GM19395 (cell line): ENCODE measurements at regions not wholly inside any gene's neighbourhood (a gene's known extent, or its start where the extent isn't known, plus 50 kb on each side); places are given as distances from the start of the nearest gene placed in this dataset.

Experiments used
- ATAC-seq: cut with Tn5 transposase; IDR thresholded peaks from one replicate; pipeline ENCODE4 v1.9.1; 2021; ENCODE audit warnings: mild to moderate bottlenecking, moderate library complexity; ENCODE audit not compliant: unreplicated experiment

DNA sequence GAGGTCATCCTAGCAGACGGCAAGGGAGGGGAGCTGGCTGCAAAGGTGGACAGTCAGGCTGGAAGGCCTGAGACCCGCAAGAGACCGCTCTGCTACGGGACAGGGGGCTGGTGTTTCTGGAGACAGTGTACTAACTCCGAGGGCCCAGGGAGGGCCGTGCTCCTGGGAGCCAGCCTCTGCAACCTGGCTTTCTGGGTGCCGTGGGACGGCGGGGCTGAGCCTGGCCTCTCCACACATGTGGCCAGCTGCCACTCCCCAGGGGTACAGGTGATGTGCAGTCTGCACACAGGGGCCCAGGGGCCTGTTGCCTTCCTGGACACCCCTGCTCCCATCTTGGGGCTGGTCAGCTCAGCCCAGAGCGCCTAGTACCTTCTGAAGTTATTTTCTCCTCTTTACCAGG is 92.2 kb downstream of the MRPL36 start:
- ATAC-seq, result no peak

DNA sequence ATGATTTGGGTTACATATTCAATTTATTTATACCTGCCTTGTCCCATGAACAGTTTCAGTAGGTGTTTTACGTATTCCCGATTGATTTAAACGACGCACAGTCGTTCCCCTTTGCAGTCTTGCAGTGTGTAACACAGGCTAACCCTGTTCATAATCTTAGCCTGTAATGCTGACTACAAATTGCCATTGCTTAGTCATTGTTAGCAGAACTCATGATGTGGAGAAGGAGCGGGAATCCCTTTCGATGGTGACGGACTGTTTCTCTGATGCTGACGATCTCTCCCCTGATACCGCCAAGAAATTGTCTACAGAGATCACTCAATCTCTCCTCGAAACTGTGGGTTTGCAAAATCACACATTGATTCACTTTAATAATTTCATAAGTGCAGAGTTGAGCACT is 93.2 kb downstream of the MRPL36 start:
- ATAC-seq, result no peak

DNA sequence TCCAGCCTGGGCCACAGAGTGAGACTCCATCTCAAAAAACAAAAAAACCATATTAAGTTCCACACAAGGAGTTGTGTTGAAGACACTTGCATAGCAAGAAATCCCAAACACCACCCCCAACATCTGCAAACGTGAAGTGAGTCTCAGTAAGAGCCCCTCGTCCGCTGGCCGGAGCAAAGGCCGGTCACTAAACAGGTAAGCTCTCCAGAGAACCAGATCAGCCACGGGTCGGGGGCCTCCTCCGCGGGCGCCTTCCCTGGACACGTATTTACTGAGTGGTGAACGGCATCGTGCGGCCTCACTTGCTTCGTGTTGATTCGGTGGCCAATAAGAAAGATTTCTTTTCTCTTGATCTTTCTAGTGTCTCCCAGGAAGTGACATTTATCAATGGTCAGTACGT is 93.6 kb downstream of the MRPL36 start:
- no peak for ATAC-seq

DNA sequence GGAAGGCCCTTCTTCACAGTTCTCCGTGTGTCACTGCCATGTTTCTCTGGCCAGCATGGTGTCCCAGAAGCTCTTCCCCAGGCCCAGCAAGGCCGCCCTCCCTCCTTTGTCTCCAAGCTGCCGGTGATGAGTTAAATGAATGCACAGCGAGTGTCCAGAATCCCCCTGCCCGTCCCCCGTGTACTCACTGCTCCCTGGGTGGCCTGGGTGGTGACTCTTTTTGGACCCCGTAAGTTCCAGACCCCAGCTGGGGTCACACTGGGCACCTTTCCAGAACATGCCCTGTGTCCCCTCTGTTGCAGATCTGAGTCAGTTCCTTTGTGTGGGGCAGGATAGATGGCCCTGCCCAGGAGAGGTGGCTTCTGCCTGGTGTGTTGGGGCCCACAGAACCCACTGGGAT is 95.0 kb downstream of the MRPL36 start:
- no peak for ATAC-seq

DNA sequence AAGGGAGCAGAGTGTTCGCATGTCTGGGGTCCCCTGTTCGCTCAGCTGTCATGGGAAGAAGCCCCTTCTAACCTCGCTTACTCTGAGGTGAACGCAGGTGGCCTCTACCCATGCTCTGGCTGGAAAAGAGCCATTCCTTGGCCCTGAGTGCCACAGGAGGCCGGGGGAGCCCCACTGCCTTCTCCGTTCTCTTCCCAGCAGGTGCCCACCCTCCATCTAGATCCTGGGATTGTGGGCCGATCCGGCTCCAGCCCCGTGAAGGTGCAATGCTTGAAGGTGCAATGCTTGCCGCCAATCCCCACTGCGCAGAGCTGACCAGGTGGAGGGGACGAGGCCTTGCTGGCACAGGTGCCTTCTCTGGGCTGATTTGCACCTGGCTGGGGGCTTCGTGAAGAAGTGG is 95.4 kb downstream of the MRPL36 start:
- no peak for ATAC-seq

DNA sequence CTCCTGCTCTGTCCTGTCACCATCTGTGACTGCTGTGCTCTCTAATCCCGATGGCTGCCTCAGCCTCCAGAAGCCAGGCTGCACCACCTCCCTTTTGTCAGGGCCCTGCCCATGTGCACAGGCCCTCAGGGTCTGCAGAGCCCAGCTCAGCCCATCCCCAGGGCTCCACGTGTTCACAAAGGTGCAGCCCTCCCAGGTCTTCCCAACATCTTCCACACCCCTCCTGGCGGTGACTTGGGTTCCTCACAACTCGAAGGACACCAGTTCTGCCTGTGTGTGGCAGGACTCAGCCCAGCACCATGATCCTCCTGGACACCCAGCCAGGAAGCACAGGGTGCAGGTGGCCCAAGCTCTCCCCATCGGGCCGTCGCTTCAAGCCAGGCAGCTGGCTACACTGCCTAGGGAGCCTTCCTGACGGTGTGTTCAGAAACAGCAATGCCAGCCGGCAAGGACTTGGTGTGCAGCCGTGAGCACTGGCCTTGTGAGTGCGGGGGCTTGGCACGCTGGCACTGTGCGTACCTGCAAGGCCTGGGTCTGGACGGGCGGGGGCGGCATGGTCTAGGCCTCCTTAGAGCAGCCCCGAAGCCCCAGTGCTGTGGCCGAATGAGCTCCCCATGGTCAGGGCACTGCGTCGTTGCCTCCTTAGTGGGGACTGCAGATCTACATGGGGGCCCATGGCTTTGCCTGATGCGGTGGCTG is 96.1 kb downstream of the MRPL36 start:
- ATAC-seq, result no peak

DNA sequence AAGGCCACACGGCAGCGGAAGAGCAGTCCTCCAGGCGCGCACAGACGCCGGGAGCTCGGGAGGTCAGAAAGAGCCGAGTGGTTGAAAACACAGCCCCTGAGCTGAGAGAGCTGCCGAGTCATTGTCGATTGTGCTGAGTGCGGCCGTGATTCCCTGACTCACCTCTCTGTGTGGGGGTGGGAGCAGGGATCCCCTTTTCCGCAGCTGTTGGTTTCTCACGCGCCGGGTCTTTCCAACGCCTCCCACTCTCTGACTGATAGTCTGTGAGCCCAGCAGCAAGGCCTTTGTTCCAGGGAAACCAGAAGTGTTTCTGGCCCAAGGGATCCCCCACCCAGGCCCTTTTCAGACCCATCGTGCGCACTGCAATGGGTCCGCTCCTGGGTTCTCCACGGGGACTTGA is 97.3 kb downstream of the MRPL36 start:
- ATAC-seq, result no peak

DNA sequence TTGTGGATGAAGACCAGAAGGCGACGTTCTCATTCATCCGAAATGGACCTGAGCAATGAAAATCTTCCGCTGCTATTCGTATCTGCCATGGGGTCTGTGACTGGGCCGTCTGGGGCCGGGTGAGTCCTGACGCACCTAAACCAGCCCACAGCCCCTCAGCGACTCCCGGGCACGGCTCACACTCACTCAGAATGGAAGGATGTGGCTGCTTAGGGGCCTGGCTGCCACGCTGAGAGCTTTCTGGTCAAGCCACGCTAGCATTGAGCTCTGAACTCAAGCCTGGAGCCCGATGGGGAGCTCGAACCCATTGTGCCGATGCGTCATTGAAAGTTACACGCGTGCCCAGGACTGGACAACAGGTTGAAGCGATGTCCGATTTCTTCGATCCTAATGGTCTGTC is 97.8 kb downstream of the MRPL36 start:
- no peak for ATAC-seq

DNA sequence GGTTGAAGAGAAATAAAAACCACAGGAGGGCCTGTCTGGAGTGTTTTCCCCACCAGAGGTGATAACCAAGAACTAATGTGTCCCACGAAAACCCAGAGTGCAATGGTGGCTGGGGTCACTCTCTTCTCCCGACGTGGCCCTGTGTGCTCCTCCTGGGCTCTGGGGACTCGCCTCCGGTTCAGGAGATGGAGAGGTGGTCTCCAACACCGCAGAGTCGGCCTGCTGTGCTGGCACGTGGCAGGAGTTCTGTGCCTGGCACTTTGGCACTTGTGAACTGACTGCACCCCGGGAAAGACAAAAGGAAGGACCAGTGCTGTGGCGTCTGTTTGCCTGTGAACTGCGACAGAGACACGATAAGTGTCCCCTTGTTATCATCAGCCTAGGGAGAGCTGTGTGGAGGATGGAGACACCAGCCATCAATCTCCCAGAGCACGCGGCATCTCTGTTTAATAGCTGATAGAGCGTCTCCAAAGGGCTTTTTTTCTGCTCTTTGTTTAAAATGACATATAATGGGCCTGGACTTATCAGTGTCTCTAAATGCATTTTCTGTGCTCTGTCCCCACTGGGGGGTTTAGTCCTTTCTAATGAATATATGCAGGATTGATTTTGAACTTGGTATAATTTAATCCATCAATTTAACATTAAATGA is 98.3 kb downstream of the MRPL36 start:
- ATAC-seq, result no peak

DNA sequence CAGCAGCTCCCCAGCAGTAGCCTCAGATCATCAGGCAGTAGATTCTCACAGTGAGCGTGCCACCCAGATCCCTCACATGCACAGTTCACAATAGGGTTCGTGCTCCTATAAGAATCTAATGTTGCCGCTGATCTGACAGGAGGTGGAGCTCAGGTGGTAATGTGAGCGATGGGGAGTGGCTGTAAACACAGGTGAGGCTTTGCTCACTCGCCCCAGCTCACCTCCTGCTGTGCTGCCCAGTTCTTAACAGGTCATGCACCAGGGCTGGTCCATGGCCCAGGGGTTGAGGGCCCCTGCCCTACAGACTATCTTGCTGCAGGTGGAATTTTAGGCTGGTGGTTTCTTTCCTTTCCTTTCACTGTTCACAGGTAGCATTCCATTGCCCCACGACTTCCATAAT is 100.2 kb downstream of the MRPL36 start:
- no peak for ATAC-seq

DNA sequence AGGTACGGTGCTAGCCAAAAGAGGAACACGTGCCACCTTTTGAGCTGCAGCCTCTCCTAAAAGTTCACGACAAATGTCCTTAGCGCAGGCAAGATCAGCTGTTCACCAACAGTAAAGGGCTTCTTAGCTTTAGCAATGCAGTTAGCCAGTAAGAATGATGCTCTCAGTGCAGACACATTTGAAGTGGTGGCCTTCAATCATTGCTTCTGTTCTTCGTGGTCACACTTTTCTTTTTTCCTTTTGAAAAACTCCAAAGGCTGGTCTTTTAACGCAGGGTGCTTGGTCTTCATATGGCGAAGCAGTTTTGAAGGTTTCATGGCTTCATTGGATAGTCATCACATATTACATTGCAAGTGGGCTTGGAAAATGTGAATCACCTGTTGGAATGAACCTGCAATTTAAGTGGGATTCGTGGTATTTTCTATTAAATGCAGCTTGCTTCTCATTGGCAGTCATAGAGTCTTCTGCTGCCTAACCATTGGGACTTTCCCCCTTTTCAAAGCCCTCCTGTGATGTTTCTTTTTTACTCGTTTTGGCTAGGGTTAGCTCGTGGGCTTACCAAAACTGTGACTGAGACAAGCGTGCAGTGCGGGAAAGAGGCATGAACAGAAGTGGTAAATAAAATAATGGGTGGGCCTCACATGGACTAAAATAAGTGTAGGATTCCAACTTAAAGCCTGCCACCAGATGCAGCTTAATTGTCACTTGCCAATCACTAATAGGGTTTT is 100.9 kb downstream of the MRPL36 start:
- no peak for ATAC-seq

DNA sequence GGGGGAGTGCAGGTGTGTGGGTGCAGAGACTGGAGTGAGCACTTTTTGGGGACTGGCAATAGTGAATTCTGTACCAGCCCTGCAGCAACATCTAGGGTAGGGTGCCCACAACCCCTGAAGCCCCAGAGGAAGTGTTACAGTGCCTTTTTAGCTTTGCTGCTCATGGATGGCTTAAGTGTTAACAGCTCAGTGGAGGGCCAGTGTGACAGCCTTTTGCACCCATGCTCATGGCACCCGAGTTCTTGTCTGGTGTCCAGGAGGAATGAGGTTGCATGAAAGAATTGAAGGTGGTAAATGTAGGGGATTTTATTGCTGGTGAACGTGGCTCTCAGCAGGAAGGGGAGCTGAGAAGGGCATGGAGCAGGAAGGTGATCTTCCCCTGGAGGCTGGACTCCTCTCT is 107.3 kb downstream of the MRPL36 start:
- ATAC-seq, result no peak

DNA sequence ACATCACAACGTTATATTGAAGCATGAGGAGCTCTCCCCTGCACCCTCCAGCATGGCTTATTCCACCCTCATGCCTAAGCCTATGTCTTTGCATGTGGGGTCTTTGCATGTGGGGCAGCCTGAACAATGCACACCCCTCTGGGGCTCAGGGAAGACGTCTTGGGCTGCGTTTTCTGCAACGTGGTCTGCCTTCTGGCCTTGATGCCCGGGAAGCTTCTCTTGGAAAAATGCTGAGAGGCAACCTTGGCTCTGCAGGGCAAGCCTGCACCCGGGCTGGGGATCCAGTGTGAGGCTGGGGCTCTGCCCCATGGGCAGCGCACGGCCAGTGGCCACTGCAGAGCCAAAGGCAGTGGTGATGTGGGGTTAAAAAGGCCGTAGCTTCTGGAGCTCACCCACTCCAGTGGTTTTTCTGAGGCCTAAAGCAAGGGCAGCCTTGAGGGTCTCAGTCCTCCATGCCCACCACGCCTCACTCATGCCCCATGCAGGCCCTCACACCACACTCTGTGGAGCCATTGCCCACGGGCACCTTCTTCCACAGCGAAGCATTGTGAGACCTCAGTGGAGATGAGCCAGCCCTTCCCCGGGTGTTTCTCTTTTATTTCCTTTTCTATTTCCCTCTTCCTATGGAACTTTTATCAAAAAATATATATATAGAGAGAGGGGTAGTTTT is 112.2 kb downstream of the MRPL36 start:
- ATAC-seq, result no peak

DNA sequence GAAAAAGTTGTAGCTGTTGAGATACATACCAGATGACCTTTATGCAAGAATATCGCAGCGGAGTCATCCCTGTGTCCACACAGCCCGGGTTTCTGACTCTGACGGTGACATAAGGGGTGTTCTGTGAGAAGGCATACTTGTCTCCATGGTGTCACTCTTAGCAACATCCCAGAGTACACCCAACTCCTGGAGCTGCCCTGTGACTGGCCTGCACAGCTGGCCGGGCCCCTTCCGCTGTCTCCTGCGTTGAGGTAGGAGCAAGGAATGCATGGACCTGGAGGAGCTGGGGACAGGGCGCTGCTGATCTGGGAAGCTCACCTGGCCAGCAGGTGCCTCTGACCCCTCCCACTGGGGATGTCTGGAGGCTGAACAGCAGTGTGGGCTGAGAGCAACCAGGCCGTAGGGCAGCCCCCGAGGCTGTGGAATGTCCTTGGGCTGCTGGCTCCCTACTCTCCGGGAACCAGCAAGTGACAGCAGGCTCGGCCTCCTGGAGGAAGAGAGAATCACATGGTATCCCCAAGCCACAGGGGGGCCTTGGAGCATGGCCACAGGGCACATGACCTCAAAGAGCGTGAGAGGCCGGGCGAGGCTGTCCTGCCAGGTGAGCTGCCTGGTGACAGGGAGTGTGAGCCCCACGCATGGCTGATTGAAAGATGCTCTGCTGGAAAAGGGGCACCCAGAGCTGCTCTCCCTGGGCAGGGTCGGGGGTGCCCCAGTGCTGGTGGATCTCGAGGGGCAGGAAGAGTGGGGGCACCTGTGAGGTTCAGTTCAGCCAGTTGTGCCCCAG is 113.4 kb downstream of the MRPL36 start:
- no peak for ATAC-seq

DNA sequence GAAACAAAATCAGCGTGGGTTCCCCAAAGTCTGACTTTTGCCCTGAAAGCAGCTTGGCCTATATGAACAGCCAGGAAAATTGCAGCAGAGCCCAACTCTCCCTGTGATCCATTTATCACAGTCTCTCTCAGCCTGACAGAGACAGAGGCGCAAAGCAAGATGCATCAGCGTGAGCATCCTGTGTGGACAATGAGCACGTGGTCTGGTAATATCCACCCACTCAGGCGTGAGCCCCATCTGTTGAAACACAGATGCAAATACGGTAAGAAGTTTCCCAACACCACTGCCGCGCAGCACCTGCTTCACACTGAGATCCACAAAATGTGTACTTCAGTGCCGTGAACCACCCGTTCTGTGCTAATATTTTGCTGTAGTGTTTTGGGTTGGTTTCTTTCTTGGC is 114.6 kb downstream of the MRPL36 start:
- ATAC-seq, result no peak

DNA sequence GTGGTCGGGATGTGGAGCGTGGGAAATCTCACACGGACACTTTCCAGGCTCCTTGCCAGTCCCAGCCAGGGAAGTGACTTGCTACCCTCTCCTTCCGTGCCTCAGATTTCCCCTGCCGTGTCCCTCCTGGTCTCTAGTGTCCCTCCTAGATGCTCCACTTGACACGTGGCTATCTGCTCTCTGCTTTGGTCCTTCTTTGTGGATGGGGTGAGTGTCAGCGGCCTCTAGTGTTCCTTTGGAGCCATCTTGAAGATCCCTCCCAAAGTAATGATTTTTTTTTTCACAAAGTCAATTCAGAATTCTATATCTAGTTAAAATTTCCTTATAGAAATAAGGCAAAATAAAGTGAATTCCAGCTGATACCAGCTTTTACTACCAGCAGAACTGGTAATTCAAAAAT is 117.7 kb downstream of the MRPL36 start:
- no peak for ATAC-seq

DNA sequence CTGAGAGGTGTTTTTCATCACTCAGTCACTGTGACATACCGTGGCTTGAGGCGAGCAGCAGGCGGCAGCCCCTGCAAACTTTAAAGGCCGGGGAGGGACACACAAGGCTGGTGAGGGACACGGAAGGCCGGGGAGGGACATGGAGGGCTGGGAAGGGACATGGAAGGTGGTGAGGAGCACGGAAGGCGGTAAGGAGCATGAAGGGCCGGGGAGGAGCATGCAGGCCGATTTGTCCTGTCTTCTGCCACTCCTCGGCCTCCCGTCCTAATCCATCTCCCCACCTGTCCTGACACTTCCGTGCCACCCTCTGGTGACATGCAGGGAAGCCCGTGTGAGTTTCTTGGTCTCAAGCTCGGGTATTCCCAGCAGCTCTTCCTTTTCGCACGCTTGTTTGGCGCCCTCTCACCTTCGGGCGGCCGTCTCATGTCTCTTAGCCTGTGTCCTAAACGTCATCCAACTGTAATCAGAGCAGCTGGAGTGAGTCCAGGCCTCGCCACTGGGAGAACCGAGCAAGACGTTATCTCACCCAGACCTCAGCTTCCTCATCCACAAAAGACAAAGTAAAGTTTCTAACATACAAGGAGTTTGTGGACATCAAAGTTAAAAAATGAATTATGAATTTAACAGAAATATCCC is 126.5 kb downstream of the MRPL36 start:
- no peak for ATAC-seq

DNA sequence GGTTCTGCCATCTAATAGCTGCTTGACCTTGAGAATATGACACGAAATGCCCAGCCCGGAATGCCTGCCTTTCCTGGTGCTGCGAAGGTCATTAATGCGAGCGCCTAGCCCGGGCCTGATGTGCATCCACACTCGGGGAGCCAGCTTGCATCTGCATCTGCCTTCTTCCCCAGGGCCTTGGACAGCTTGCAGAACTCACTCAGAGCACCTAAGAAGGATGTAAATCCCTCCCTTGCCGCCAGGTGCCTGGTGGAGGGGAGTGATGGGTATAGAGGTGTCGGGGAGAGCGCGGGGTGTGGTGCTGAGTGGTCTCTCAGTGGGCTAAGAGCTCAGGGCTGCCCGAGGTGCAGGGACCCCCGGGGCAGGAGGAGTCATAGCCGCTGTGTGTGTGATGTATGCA is 127.2 kb downstream of the MRPL36 start:
- no peak for ATAC-seq

DNA sequence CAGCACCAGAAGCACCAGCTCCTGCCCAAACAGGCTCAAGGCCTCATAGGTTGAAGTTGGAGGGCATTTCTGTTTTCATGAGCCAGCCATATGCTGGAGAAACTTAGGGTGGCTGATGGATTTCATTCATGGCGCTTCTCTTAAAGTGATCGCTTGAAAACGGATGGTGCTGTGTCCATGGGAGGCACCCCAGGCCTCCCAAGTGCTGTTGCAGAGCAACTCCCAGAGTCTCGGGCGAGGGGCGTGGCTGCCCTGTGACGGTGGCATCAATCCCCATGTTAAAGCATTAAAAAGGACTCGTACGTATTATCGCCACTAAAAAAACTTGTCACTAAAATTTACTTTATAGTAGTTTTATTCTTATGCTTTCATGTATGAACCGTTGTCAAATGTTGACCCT is 128.3 kb downstream of the MRPL36 start:
- ATAC-seq, result no peak

DNA sequence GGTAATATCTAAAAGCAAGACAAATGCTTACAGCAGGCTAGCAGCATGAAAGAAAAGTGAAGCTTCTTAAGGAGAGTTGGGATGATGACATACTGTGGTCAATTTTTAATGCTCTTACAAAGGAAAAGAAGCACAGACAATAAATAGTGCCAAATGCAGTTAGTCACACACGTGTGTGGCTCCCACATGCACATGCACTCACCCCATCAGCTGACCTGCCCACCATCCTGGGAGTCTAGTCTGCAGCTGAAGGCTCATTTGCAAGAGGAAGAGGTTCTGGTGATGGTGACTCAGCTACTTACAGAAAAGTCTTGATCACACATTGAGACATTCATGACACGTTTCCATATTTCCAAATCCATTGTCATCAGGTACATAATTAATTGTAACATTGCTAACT is 129.3 kb downstream of the MRPL36 start:
- no peak for ATAC-seq
